Upper lobe of left lung (tissue), 4 donors: ENCODE measurements at regions not wholly inside any gene's neighbourhood (a gene's known extent, or its start where the extent isn't known, plus 50 kb on each side); places are given as distances from the start of the nearest gene placed in this dataset.

Experiments
- EP300 ChIP-seq, 4 donors: sonication (generic); formaldehyde crosslinking; IDR thresholded peaks; one replicate each; pipeline ENCODE4 v1.5.1; 2017; ENCODE audit warnings: antibody characterized with exemption in 4 of 4, control low read depth in 2 of 4
- POLR2A ChIP-seq, 4 donors: fragments of 450-650 bp; IDR thresholded peaks; one replicate each; pipeline ENCODE4 v1.5.1; 2016 to 2017; ENCODE audit warnings: antibody characterized with exemption in 4 of 4, mild to moderate bottlenecking in 2 of 4

GRCh38 chr14:104337351-104337750 is 199.0 kb downstream of the KIF26A start:
- TF ChIP-seq EP300 (IDR thresholded peaks at IDR 0.05) (no peak), POLR2A (IDR thresholded peaks at IDR 0.05) (no peak)
